T-helper 1 cell (primary cell): ENCODE measurements at regions not wholly inside any gene's neighbourhood (a gene's known extent, or its start where the extent isn't known, plus 50 kb on each side); places are given as distances from the start of the nearest gene placed in this dataset.

Experiments
- DNase-seq, 5 donors: peaks; one replicate each; pipeline ENCODE4 v3.0.0-alpha.2; 2012 to 2020

DNA sequence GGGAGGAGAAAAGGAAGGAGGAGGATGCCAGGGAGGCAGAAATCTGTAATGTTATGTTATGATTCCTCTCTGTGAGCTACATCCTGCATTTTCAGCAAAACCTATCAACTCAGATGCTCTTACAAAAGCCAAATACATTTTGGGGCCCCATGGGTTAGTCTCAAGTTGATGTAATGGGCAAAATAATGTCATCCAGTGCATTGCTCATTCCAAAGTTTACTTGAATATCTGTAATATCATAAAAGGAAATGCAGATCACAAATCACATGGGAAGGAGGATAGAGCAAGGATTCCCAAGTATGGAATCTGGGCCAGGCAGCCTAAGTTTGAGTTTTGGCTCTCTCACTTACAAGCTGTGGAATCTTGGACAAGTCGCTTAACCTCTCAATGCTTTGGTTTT lies 74.9 kb upstream of the SOD3 start:
- DNase-seq, result no peak

- no peak for DNase-seq
Observed at GRCh38 chr4:24720979-24721378, 74.4 kb upstream of the SOD3 start.

- no peak for DNase-seq
Observed at GRCh38 chr4:24722026-24722568, 73.3 kb upstream of the SOD3 start.

GRCh38 chr4:24727390-24728224 lies 67.8 kb upstream of the SOD3 start:
- DNase-seq, result no peak

DNA sequence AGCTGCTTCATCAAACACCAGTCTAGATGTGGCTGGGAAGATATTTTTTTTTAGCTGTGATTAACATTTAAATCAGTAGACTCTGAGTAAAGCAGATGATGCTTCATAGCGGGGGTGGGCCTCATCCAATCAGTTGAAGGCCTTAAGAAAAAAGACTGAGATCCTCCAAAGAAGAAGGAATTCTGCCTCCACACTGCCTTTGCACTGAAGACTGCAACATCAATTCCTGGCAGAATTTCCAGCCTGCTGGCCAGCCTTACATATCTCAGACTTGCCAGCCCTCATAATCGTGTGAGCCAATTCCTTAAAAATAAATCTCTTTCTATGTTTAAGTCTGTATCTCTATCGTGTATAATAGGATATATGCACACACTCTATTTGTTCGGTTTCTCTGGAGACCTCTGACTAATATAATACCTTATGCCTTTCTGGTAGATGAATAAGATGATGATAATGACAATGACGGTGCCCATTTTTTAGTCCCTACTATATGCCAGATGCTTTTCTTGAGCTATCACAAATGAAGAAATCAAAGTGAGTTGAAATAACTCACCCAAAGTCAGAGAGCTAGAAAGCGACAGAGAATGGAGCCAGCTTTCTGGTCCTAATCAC lies 66.1 kb upstream of the SOD3 start:
- DNase-seq, result no peak

- no peak for DNase-seq
Observed at GRCh38 chr4:24730256-24731001, 64.9 kb upstream of the SOD3 start.

DNA sequence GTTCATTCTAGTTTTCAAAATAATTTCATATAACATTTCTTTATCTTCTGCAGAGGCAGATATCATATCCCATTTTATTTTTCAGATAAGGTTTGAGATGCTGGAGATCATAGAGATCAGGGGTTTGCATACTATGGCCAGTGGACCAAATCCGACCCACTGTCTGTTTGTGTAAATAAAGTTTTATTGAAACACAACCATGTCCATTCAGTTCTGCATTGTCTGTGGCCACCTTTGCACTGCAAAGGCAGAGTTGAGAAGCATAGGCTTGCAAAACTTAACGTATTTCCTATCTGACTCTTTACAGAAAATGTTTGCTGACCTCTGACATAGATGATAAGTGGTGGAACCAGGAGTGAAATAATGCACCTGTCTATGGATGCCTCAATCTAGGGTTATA lies 63.9 kb upstream of the SOD3 start:
- DNase-seq, result no peak

DNA sequence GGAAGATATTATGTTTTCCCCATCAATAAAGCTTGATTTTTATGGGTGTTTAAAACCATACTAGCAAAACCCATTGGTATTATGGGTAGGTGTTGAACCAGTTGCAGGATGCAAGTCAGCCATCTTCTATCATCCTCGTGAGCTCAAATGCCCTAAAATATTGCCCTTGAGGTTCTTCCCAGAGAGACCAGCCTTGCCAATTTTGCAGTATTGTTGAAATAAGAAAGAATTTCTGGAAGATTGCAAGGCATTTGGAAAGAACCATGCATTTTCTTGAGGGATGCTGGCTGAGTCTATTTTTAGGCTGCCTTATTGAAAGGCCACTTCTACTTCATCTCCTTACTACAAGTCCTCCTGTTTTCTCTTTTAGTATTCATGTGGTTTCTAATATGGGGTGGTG lies 60.9 kb upstream of the SOD3 start:
- DNase-seq, result no peak

DNA sequence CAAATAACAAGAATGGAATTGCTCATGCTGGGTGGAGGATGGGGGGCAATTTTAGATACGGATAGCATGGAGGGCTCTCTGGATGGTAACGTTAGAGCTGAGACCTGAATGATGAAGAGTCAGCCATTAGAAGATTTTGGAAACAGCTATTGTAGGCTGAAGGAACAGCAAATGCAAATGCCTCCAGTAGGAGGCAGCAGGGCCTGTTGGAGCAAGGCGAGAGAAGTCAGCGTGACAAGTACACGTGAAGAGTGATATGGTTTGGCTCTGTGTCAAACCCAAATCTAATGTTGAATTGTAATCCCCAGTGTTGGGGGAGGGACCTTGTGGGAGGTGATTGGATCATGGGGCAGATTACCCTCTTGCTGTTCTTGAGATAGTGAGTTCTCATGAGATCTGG lies 59.3 kb upstream of the SOD3 start:
- no peak for DNase-seq

DNA sequence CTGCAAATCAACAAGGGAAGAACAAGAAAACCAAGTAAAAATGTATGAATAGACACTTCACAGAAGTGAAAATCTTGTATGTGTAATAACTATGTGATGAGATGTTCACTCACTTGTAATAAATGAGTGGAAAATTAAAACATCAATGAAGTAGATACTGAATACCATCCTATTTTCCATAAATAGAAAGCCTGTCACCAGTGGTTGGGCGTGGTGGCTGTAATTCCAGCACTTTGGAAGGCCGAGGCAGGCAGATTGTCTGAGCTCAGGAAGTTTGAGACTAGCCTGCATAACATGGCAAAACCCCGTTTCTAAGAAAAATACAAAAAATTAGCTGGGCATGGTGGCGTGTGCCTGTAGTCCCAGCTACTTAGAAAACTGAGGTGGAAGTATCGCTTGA lies 53.5 kb upstream of the SOD3 start:
- no peak for DNase-seq

- DNase-seq, result no peak
Observed at GRCh38 chr4:24742335-24742734, 53.0 kb upstream of the SOD3 start.

DNA sequence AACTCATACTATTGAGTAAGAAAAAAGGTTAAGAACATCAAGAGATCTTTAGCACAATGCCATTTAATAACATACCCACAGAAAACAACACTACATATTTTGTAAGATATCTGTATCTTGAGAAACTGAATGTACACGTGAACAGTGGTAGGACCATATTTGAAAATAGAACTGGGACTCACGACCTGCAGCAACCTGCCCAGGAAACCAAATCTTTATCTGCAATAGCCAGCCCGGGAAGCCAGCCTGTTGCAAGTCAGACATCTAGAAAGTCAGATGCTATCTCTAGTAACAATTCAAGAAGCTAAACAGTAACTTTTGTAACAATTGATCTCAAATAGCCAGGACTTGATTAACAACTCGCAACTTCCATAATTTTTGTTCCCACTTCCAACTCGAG lies 52.6 kb upstream of the SOD3 start:
- no peak for DNase-seq

- DNase-seq, result no peak
Observed at GRCh38 chr4:24743206-24743605, 52.2 kb upstream of the SOD3 start.

GRCh38 chr4:24743927-24744326 lies 51.4 kb upstream of the SOD3 start:
- no peak for DNase-seq

DNA sequence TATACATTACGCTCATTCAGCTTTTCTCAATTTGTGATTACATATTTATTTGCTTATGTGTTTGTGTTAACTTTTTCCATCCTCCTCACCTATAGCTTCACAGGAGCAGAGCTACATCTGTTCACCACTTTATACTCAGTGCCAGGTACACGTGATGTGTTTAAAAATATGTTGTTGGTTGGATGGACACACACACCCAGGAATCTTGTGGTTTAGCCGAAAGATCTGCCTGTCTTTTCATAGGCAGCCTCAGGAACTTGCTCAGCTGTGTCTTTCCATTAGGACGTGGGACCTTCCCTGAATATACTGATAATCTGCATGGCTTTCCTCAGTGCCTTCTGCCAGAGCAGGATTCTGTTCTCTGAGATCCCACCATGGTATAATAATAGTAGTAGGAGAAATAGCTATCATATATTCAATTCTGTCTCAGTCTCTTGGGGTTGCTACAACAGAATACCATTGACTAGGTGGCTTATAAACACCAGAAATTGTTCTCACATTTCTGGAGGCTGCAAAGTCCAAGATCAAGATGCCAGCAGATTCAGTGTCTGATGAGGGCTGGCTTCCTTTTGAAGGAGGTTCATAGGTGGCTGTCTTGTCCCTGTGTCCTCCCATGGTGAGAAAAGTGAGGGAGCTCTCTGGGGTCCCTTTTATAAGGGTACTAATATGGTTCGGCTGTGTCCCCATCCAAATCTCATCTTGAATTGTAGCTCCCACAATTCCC lies 50.0 kb upstream of the SOD3 start:
- DNase-seq, result no peak
